ENCODE measurements at regions not wholly inside any gene's neighbourhood (a gene's known extent, or its start where the extent isn't known, plus 50 kb on each side); places are given as distances from the start of the nearest gene placed in this dataset.
"Not testable (repeated sequence)": the region's sequence is repeated elsewhere in the genome, so short reads cannot be mapped to it uniquely, and the experiment has no call there.

- no peak for DNase-seq
Observed at GRCh38 chr2:209076151-209076550, 347.7 kb upstream of the MAP2 start.

- DNase-seq, result no peak
Observed at GRCh38 chr2:209086761-209087160, 337.1 kb upstream of the MAP2 start.

- no peak for DNase-seq
Observed at GRCh38 chr2:209091056-209091455, 332.8 kb upstream of the MAP2 start.

GRCh38 chr2:209094221-209094620 lies 329.6 kb upstream of the MAP2 start:
- no peak for DNase-seq

- no peak for DNase-seq
Observed at GRCh38 chr2:209095432-209095831, 328.4 kb upstream of the MAP2 start.

GRCh38 chr2:209097168-209097567 lies 326.7 kb upstream of the MAP2 start:
- no peak for DNase-seq

- no peak for DNase-seq
Observed at GRCh38 chr2:209102319-209102718, 321.5 kb upstream of the MAP2 start.

- DNase-seq, result no peak
Observed at GRCh38 chr2:209113026-209113425, 310.8 kb upstream of the MAP2 start.

GRCh38 chr2:209114588-209115240 lies 309.1 kb upstream of the MAP2 start:
- DNase-seq, result no peak

- DNase-seq, result no peak
Observed at GRCh38 chr2:209121691-209122090, 302.2 kb upstream of the MAP2 start.

- DNase-seq, result no peak
Observed at GRCh38 chr2:209125291-209125690, 298.6 kb upstream of the MAP2 start.

GRCh38 chr2:209138079-209138478 lies 285.8 kb upstream of the MAP2 start:
- no peak for DNase-seq

- DNase-seq, result no peak
Observed at GRCh38 chr2:209141142-209141541, 282.7 kb upstream of the MAP2 start.

- DNase-seq, result no peak
Observed at GRCh38 chr2:209141818-209142217, 282.0 kb upstream of the MAP2 start.

- DNase-seq, result not testable (repeated sequence)
Observed at GRCh38 chr2:209145220-209145691, 278.6 kb upstream of the MAP2 start.

GRCh38 chr2:209145941-209146681 lies 277.7 kb upstream of the MAP2 start:
- DNase-seq, result no peak

- DNase-seq, result no peak
Observed at GRCh38 chr2:209146682-209147320, 277.0 kb upstream of the MAP2 start.

- no peak for DNase-seq
Observed at GRCh38 chr2:209147981-209148380, 275.9 kb upstream of the MAP2 start.

- DNase-seq, result no peak
Observed at GRCh38 chr2:209160800-209161588, 262.9 kb upstream of the MAP2 start.

GRCh38 chr2:209162129-209162528 lies 261.7 kb upstream of the MAP2 start:
- no peak for DNase-seq

GRCh38 chr2:209181984-209182383 lies 241.9 kb upstream of the MAP2 start:
- DNase-seq, result no peak

GRCh38 chr2:209186886-209187285 lies 237.0 kb upstream of the MAP2 start:
- not testable (repeated sequence) for DNase-seq

- DNase-seq, result no peak
Observed at GRCh38 chr2:209189893-209190292, 234.0 kb upstream of the MAP2 start.
